RWPE1 (cell line): ENCODE measurements at regions not wholly inside any gene's neighbourhood (a gene's known extent, or its start where the extent isn't known, plus 50 kb on each side); places are given as distances from the start of the nearest gene placed in this dataset.

Experiments used
- CTCF ChIA-PET: fragments of 350-600 bp; sonication (Branson Sonifier 250); formaldehyde crosslinking; extraction: SDS; loops from one replicate; lab custom pipeline; 2021; lab: Yijun Ruan, JAX
- POLR2A ChIA-PET: fragments of 400-600 bp; formaldehyde crosslinking; extraction: SDS; loops from one replicate; lab custom pipeline; 2020; ENCODE audit warnings: antibody characterized with exemption; ENCODE audit not compliant: low non-redundant PET; lab: Yijun Ruan, JAX
- DNase-seq: peaks from one replicate; pipeline ENCODE4 v3.0.0; 2012; ENCODE audit warnings: low spot score
- H3K27ac ChIP-seq: fragments of 450-650 bp; 2 replicates; pipeline ENCODE4 v1.5.1; 2017
- TF ChIP-seq, protein P1 (sequence below): fragments of 450-650 bp; conservative IDR thresholded peaks from 2 replicates; pipeline ENCODE4 v1.5.1; 2017; ENCODE audit warnings: low read depth, mild to moderate bottlenecking

DNA sequence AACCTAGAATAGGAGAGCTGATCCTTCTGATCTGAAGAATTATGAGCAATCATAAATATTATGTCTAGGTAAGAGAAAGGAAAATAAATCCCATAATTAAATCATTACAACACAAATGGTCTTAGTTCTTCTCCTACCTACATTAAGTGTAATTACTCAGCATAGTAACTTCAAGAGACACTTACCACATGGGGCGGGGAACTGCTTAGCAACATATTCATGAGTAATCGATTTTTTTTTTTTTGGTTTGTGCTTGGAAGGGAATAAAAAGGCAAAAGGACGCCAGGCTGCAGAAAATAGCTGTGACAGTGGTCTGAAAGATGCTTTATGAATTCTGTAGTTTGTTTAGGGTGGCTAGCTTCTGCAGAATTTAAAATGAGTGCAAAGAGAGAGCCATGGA, 103.3 kb upstream of the HTR2A start:
- CTCF ChIA-PET, result interaction anchor here (0.6 kb wide), 1 partner anchor 245 kb away, joined by 3 read pairs; no protein-coding TSS in a partner anchor
- TF ChIP-seq, protein P1, sequence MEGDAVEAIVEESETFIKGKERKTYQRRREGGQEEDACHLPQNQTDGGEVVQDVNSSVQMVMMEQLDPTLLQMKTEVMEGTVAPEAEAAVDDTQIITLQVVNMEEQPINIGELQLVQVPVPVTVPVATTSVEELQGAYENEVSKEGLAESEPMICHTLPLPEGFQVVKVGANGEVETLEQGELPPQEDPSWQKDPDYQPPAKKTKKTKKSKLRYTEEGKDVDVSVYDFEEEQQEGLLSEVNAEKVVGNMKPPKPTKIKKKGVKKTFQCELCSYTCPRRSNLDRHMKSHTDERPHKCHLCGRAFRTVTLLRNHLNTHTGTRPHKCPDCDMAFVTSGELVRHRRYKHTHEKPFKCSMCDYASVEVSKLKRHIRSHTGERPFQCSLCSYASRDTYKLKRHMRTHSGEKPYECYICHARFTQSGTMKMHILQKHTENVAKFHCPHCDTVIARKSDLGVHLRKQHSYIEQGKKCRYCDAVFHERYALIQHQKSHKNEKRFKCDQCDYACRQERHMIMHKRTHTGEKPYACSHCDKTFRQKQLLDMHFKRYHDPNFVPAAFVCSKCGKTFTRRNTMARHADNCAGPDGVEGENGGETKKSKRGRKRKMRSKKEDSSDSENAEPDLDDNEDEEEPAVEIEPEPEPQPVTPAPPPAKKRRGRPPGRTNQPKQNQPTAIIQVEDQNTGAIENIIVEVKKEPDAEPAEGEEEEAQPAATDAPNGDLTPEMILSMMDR, result no peak
- POLR2A ChIA-PET, result no interaction called here
- H3K27ac ChIP-seq, result no peak overlapping the region
- no peak for DNase-seq

DNA sequence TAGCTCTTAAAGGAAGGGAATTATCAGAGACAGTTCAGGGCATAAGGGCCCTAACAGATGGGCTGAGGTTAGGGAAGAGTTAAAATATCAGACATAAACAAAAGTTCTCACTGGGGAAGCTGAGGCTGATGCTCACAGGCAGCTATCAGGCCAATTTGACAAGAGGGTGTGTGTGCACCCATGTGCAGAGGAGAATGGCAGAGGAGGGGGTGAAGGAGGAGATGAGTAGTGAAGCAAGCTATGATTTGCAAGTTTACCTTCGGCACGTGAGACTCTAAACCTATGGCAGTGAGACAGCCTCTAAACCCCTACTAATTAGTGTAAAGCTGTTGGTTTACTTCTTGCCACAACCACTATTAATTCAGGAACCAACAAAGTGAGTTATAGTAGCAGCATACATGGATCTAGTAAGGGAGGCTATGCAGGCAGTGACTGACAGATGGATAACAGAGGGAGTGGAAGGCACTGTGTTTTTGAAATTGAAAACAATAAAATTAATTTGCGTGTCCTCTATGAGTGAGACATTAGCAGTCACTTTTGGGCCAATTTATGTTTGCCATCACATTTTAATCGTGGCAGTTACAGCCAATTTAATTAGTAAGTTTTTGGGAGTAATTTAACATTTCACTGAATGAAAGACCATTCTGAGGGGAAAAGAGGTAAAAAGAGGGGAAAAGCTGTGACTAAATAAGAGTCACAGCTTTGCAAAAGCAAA, 99.6 kb upstream of the HTR2A start:
- TF ChIP-seq, protein P1, result no peak
- POLR2A ChIA-PET, result no interaction called here
- H3K27ac ChIP-seq, result no peak overlapping the region
- no peak for DNase-seq
- CTCF ChIA-PET, result interaction anchor here (0.5 kb wide), 1 partner anchor 196 kb away, joined by 3 read pairs; no protein-coding TSS in a partner anchor

DNA sequence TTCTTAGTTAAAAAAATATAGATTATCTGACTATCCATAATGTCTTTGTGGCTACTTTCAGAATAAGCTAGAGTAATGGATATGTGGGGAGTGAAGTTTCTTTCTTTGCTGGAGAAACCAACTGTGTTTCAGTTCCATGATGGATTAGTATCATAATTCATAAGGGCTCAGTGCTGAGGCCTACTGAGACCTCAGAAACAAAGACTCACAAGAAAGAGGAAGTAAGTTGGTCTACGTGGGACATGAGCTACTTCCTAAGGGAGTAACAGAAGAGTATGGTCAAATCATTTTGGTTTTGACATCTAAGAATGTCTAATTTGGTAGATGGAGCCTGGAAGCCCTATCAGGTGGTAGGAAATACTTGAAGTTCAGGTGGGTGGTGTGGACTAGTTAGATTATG, 99.0 kb upstream of the HTR2A start:
- no peak for DNase-seq
- H3K27ac ChIP-seq, result no peak overlapping the region
- TF ChIP-seq, protein P1, result no peak
- CTCF ChIA-PET, result no interaction called here
- POLR2A ChIA-PET, result no interaction called here

DNA sequence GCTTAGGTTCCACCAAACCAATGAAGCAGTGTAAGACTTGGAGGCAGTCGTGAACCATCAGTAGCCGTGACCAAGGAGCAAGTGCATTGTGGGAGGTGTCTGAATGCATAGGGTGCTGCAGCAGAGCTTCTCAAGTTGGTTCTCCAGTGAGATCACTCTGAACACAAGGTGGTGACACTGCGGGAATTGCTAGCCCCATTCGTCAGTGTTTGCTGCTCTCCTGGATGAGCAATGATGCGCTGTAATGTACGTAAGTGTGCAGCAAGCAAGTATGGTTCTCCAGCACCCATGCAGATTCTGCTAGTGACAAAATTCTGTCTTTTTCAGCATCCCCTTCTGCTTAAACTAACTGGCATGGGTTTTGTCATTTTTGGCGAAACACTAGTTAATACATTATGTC, 97.6 kb upstream of the HTR2A start:
- no peak for DNase-seq
- ChIA-PET CTCF (interaction anchor here (0.5 to 0.6 kb wide), 2 partner anchors 19 to 99 kb away, joined by 3 to 4 read pairs; no protein-coding TSS in a partner anchor), POLR2A (no interaction called here)
- TF ChIP-seq, protein P1, result no peak
- no peak overlapping the region for H3K27ac ChIP-seq

DNA sequence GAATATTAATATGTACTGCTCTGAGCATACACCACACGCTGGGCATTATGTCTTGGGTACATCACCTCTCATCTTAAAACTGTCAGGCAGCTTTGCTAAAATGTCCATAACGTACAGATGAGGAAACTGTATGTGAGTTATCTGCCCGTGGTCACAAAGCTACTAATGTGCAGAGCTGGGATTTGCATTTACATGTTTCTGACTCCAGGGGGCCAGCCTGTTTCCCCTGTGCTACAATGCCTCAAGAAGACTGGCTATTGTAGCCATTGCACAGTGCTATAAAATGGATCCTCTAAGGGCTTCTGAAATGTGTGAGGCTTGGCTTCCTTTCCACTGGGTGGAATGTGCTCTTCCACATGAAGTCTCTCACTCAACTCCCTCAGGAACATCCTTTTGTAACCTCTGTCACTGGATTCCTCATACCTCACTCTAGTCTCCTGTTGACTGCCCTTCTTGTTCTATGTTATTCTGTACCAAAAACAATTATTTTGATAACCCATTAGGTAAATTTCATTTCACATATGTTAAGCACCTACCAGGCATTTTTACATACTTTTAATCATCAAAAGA, 95.6 kb upstream of the HTR2A start:
- TF ChIP-seq, protein P1, result no peak
- no peak overlapping the region for H3K27ac ChIP-seq
- DNase-seq, result peak; percentile 20
- POLR2A ChIA-PET, result no interaction called here
- CTCF ChIA-PET, result no interaction called here

DNA sequence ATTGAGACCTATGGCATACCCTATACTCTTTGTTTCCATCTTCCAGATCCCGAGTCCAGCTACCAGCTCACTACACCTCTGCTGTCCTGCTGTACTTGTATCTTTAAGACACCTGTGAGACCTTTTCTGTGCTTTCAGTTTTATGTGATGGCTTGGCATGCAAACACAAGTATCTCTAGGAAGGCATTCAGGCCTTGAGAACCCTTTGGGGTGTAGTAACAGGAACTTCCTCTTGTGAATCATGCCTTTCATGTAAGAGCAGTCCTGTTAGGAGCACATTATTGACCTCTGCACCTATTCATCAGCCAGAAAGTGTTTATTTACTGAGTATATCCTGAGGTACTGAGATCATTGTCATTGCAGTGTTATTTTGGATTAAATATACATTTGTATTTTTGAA, 87.0 kb upstream of the HTR2A start:
- TF ChIP-seq, protein P1, result no peak
- CTCF ChIA-PET, result interaction anchor here (0.7 to 2.0 kb wide), 2 partner anchors 10 to 53 kb away, joined by 3 to 6 read pairs; no protein-coding TSS in a partner anchor
- H3K27ac ChIP-seq, result no peak overlapping the region
- peak; percentile 51 for DNase-seq
- POLR2A ChIA-PET, result no interaction called here
